Fibroblast of lung (primary cell): ENCODE measurements at regions not wholly inside any gene's neighbourhood (a gene's known extent, or its start where the extent isn't known, plus 50 kb on each side); places are given as distances from the start of the nearest gene placed in this dataset.

Experiments
- DNase-seq, 2 donors: peaks; one replicate each; pipeline versions ENCODE4 v3.0.0 to v3.0.0-alpha.2; 2010; ENCODE audit warnings: low read depth in 2 of 2
- H2AFZ ChIP-seq: 2 replicates; pipeline ENCODE4 v1.5.1; 2012; ENCODE audit warnings: low read length, control low read depth, inconsistent platforms
- H3K27ac ChIP-seq: 2 replicates; pipeline ENCODE4 v1.5.1; 2011; ENCODE audit warnings: low read length, control low read depth; ENCODE audit not compliant: insufficient read depth
- H3K27me3 ChIP-seq: 2 replicates; pipeline ENCODE4 v1.5.1; 2011; ENCODE audit warnings: mild to moderate bottlenecking, low read length; ENCODE audit not compliant: control insufficient read depth, insufficient read depth
- H3K36me3 ChIP-seq: 2 replicates; pipeline ENCODE4 v1.5.1; 2011; ENCODE audit warnings: low read length; ENCODE audit not compliant: control insufficient read depth, insufficient read depth
- H3K4me1 ChIP-seq: 2 replicates; pipeline ENCODE4 v1.5.1; 2011; ENCODE audit warnings: low read length; ENCODE audit not compliant: control insufficient read depth, insufficient read depth; ENCODE audit errors: extremely low read depth
- H3K4me2 ChIP-seq: 2 replicates; pipeline ENCODE4 v1.5.1; 2011; ENCODE audit warnings: low read length, control low read depth; ENCODE audit not compliant: insufficient read depth; ENCODE audit errors: extremely low read depth
- H3K4me3 ChIP-seq, 4 experiments: fragments of 200-600 bp in 1 of 4; sonication (generic) in 1 of 4; replicated peaks in 1 of 4; 2 replicates each; pipeline ENCODE4 v1.5.1; 2011 to 2016; ENCODE audit warnings: low read length in 4 of 4, low read depth in 3 of 4, mild to moderate bottlenecking in 3 of 4, control low read depth in 2 of 4, inconsistent platforms in 1 of 4, mixed read lengths in 1 of 4; ENCODE audit not compliant: insufficient read depth in 1 of 4; ENCODE audit errors: control extremely low read depth in 1 of 4
- H3K79me2 ChIP-seq: 2 replicates; pipeline ENCODE4 v1.5.1; 2012; ENCODE audit warnings: mild to moderate bottlenecking, low read length, inconsistent platforms; ENCODE audit not compliant: control insufficient read depth, insufficient read depth
- H3K9ac ChIP-seq: 2 replicates; pipeline ENCODE4 v1.5.1; 2011; ENCODE audit warnings: mild to moderate bottlenecking, low read length, control low read depth; ENCODE audit not compliant: insufficient read depth
- H3K9me3 ChIP-seq: 2 replicates; pipeline ENCODE4 v1.5.1; 2012; ENCODE audit warnings: low read depth, low read length; ENCODE audit not compliant: control insufficient read depth, insufficient read depth
- H4K20me1 ChIP-seq: 2 replicates; pipeline ENCODE4 v1.5.1; 2011; ENCODE audit warnings: low read length; ENCODE audit not compliant: control insufficient read depth, insufficient read depth; ENCODE audit errors: extremely low read depth
- CTCF ChIP-seq, 2 donors: IDR thresholded peaks in 1 of 2; conservative IDR thresholded peaks in 1 of 2; 1 replicate in 1 of 2; 2 replicates in 1 of 2; pipeline ENCODE4 v1.5.1; 2011 to 2012; ENCODE audit warnings: low read length in 2 of 2, control low read depth in 1 of 2, inconsistent platforms in 1 of 2, low read depth in 1 of 2, mild to moderate bottlenecking in 1 of 2
- EZH2 ChIP-seq: IDR thresholded peaks from 2 replicates; pipeline ENCODE4 v1.5.1; 2012; ENCODE audit warnings: low read length, control low read depth, mild to moderate bottlenecking; ENCODE audit errors: missing control alignments

DNA sequence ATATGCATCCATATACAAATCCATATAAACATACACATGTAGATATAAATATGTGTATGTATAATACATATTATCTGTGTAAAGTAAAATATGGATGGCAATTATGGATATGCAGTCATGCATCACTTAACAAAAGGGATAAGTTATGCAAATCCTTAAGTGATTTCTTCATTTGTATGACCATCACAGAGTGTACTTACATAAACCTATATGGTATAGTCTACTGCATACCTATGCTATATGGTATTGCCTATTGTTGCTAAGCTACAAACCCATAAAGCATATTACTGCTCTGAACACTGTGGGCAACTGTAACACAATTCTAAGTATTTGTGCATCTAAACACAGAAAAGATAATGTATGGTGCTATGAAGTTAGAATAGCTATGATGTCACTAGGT, 227.2 kb downstream of the SLC6A15 start:
- Histone ChIP-seq H3K4me1 (no peaks in the 10 kb centered on the region), H3K4me2 (no peak overlapping the region), H3K9ac (no peak overlapping the region), H3K36me3 (no peaks in the 10 kb centered on the region), H3K79me2 (no peaks in the 10 kb centered on the region), H2AFZ (no peak overlapping the region), H3K4me3 (no peak overlapping the region), H3K27me3 (no peaks in the 10 kb centered on the region), H3K27ac (no peak overlapping the region), H4K20me1 (no peaks in the 10 kb centered on the region), H3K9me3 (no peaks in the 10 kb centered on the region)
- no peak for DNase-seq
- TF ChIP-seq CTCF (conservative IDR thresholded peaks at IDR 0.05 in 1 of 2, IDR thresholded peaks at IDR 0.05 in 1 of 2; ENCODE audit: low read depth in 1 of 2, low read length in 2 of 2) (no peak), EZH2 (no peak)

DNA sequence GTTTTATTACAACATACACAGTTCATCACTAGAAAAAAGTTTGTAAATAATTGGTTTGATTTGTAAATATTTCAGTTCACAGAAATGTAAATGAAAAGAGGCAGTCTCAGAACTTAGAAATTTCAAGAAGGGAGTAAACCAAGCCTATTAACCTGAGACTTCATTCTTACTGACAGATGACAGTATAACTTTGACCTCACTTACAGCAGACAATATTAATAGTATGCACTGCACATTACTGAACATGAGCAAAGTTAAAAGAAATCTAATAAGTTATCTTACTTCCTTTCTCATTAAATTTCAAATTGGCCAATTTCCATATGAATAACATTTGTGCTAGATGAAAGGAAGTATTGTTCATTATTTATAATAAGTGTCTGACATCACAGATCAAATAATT, 235.8 kb downstream of the SLC6A15 start:
- H3K4me1 ChIP-seq: no peaks in the 10 kb centered on the region
- no peak overlapping the region for H3K4me3 ChIP-seq
- no peak overlapping the region for H3K4me2 ChIP-seq
- no peaks in the 10 kb centered on the region for H3K36me3 ChIP-seq
- no peaks in the 10 kb centered on the region for H3K9me3 ChIP-seq
- no peaks in the 10 kb centered on the region for H4K20me1 ChIP-seq
- H3K79me2 ChIP-seq: no peaks in the 10 kb centered on the region
- H3K27me3 ChIP-seq: no peaks in the 10 kb centered on the region
- no peak overlapping the region for H3K9ac ChIP-seq
- no peak for DNase-seq
- TF ChIP-seq EZH2: no peak
- TF ChIP-seq CTCF (conservative IDR thresholded peaks at IDR 0.05 in 1 of 2, IDR thresholded peaks at IDR 0.05 in 1 of 2; ENCODE audit: low read depth in 1 of 2, low read length in 2 of 2): no peak
- H2AFZ ChIP-seq: no peak overlapping the region
- no peak overlapping the region for H3K27ac ChIP-seq

DNA sequence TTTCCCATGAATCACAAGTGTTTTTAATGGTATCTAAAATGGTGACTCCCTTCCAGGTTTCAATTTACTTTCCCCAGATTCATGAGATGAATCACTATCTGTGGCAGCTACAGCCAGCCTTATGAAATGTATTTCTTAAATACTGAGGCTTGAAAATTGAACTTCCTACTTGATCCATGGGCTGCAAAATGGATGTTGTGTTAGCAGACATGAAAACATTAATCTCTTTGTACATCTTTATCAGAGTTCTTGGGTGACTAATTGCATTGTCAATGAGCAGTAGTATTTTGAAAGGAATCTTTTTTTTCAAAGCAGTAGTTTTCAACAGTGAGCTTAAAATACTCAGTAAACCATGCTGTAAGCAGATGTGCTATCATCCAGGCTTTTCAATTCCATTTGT, 250.8 kb downstream of the SLC6A15 start:
- Histone ChIP-seq H3K4me2 (no peak overlapping the region), H2AFZ (no peak overlapping the region), H3K4me1 (no peaks in the 10 kb centered on the region), H3K9me3 (no peaks in the 10 kb centered on the region), H4K20me1 (no peaks in the 10 kb centered on the region), H3K27me3 (no peaks in the 10 kb centered on the region), H3K9ac (no peak overlapping the region), H3K4me3 (no peak overlapping the region), H3K79me2 (no peaks in the 10 kb centered on the region), H3K36me3 (no peaks in the 10 kb centered on the region), H3K27ac (no peak overlapping the region)
- DNase-seq: peak; percentile 26 to 82
- TF ChIP-seq CTCF (conservative IDR thresholded peaks at IDR 0.05 in 1 of 2, IDR thresholded peaks at IDR 0.05 in 1 of 2; ENCODE audit: low read depth in 1 of 2, low read length in 2 of 2) (no peak), EZH2 (no peak)
